ENCODE measurements at regions not wholly inside any gene's neighbourhood (a gene's known extent, or its start where the extent isn't known, plus 50 kb on each side); places are given as distances from the start of the nearest gene placed in this dataset.

DNA sequence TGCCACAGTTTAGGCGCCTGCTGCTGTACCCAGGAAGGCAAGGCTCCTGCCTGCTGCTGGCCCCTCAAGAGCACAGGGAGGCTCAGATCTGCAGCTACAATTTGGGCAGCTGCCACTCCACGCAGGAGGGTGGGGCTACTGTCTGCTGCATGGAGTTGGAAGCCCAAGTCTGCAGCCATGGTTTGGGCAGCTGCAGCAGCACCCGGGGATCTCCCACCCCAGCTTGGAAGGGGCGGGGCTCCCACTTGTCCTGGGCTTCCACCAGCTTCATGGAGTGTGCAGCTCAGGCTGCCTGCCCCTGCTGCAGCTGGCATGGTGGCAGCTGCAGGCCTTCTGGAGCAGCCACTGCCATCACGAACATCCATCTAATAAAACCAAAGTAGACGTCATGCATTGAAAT lies 512.9 kb downstream of the PYDC2 start:
- WGBS, 2 donors: 75 to 80% methylated on average over 6 of the region's 6 CpGs
- DNase-seq: no peak
- no peak overlapping the region for H3K27ac ChIP-seq (ENCODE audit: low read depth in 1 of 2, low read length in 1 of 2)
- no peaks in the 10 kb centered on the region for H3K36me3 ChIP-seq (ENCODE audit: control insufficient read depth in 4 of 4, insufficient read depth in 4 of 4, low read length in 4 of 4)
- no peak overlapping the region for H3K4me3 ChIP-seq
- no peak for TF ChIP-seq CTCF (IDR thresholded peaks at IDR 0.05; ENCODE audit: control extremely low read depth, extremely low read depth)
- no peak for ATAC-seq (ENCODE audit: insufficient read depth, low FRiP score)
- peaks cover 0 to 2% (median 0%) of the 10 kb centered on the region in 5 donors for H3K4me1 ChIP-seq (ENCODE audit: control insufficient read depth in 5 of 5, insufficient read depth in 5 of 5, low read length in 5 of 5)
- no peak overlapping the region for H3K9ac ChIP-seq (ENCODE audit: insufficient read depth in 1 of 2, low read length in 2 of 2)
- no peaks in the 10 kb centered on the region for H3K9me3 ChIP-seq (ENCODE audit: control insufficient read depth in 4 of 4, insufficient read depth in 3 of 4, low read length in 3 of 4)
- H3K27me3 ChIP-seq (ENCODE audit: control insufficient read depth in 3 of 3, insufficient read depth in 3 of 3, low read length in 2 of 3): no peaks in the 10 kb centered on the region

DNA sequence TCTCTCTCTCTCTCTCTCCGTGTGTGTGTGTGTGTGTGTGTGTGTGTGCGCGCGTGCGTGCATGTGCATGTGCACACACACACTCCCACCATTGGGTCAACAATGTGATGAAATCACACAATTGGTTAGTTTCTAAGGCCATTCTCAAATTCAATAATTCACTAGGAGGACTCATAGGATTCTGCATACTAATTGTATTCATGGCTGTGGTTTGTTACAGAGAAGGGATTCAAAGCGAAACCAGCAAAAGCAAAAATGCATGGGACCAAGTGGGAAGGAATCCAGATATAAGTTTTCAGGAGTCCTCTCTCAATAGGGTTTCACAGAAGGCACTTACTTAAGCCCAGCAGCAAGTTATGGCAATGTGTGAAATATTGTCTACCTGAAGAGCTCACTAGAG lies 515.0 kb downstream of the PYDC2 start:
- Histone ChIP-seq H3K9me3 (ENCODE audit: control insufficient read depth in 4 of 4, insufficient read depth in 3 of 4, low read length in 3 of 4) (no peaks in the 10 kb centered on the region), H3K4me3 (no peak overlapping the region), H3K27ac (ENCODE audit: low read depth in 1 of 2, low read length in 1 of 2) (no peak overlapping the region), H3K36me3 (ENCODE audit: control insufficient read depth in 4 of 4, insufficient read depth in 4 of 4, low read length in 4 of 4) (no peaks in the 10 kb centered on the region), H3K4me1 (ENCODE audit: control insufficient read depth in 5 of 5, insufficient read depth in 5 of 5, low read length in 5 of 5) (peaks cover 0 to 2% (median 0%) of the 10 kb centered on the region in 5 donors), H3K27me3 (ENCODE audit: control insufficient read depth in 3 of 3, insufficient read depth in 3 of 3, low read length in 2 of 3) (no peaks in the 10 kb centered on the region), H3K9ac (ENCODE audit: insufficient read depth in 1 of 2, low read length in 2 of 2) (no peak overlapping the region)
- no peak for ATAC-seq (ENCODE audit: insufficient read depth, low FRiP score)
- no peak for DNase-seq
- WGBS, 2 donors: 69 to 89% methylated on average over 6 of the region's 6 CpGs
- no peak for TF ChIP-seq CTCF (IDR thresholded peaks at IDR 0.05; ENCODE audit: control extremely low read depth, extremely low read depth)

DNA sequence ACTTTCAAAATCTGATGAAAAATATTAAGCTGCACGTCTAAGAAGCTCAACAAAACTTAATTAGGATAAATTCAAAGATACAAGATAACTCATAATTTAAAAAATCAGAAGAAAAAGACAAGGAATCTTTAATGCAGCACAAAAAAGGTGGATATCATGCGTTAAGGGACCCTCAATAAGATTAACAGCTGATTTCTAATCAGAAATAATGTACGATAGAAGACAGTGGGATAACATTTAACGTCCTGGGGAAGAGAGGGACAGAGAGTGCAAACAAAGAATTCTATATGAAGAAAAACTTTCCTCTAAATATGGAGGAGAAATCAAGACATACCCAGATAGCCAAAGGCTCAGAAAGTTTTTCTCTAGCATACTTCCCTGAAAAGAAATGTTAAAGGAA lies 519.5 kb downstream of the PYDC2 start:
- H3K36me3 ChIP-seq (ENCODE audit: control insufficient read depth in 4 of 4, insufficient read depth in 4 of 4, low read length in 4 of 4): no peaks in the 10 kb centered on the region
- H3K9ac ChIP-seq (ENCODE audit: insufficient read depth in 1 of 2, low read length in 2 of 2): no peak overlapping the region
- DNase-seq: no peak
- no peak overlapping the region for H3K27ac ChIP-seq (ENCODE audit: low read depth in 1 of 2, low read length in 1 of 2)
- TF ChIP-seq CTCF (IDR thresholded peaks at IDR 0.05; ENCODE audit: control extremely low read depth, extremely low read depth): no peak
- no peaks in the 10 kb centered on the region for H3K4me1 ChIP-seq (ENCODE audit: control insufficient read depth in 5 of 5, insufficient read depth in 5 of 5, low read length in 5 of 5)
- WGBS, 2 donors: 84 to 86% methylated on average over 4 of the region's 4 CpGs
- ATAC-seq (ENCODE audit: insufficient read depth, low FRiP score): no peak
- no peak overlapping the region for H3K4me3 ChIP-seq
- H3K9me3 ChIP-seq (ENCODE audit: control insufficient read depth in 4 of 4, insufficient read depth in 3 of 4, low read length in 3 of 4): no peaks in the 10 kb centered on the region
- H3K27me3 ChIP-seq (ENCODE audit: control insufficient read depth in 3 of 3, insufficient read depth in 3 of 3, low read length in 2 of 3): no peaks in the 10 kb centered on the region

DNA sequence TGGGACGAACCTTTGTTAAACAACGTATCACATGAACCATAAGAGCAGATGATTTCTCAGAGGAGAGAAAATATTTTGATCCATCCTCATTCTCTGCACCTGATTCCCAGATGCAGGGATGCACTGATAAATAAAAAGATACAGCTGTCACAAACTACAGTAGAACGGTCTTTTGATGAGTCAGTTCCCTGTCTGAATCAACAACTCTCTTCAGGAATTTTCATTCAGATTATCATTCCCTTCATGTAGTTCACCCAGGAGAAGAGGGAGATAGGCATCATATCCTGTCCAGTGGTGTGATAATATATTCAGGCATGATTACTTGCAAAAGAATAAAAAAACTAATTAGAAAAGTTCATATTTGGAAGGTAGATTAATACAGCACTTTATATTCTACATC lies 521.5 kb downstream of the PYDC2 start:
- H3K4me3 ChIP-seq: no peak overlapping the region
- DNase-seq: no peak
- WGBS, 2 donors: 65 to 78% methylated on average over 3 of the region's 3 CpGs
- ATAC-seq (ENCODE audit: insufficient read depth, low FRiP score): no peak
- H3K36me3 ChIP-seq (ENCODE audit: control insufficient read depth in 4 of 4, insufficient read depth in 4 of 4, low read length in 4 of 4): no peaks in the 10 kb centered on the region
- no peak for TF ChIP-seq CTCF (IDR thresholded peaks at IDR 0.05; ENCODE audit: control extremely low read depth, extremely low read depth)
- no peaks in the 10 kb centered on the region for H3K9me3 ChIP-seq (ENCODE audit: control insufficient read depth in 4 of 4, insufficient read depth in 3 of 4, low read length in 3 of 4)
- H3K9ac ChIP-seq (ENCODE audit: insufficient read depth in 1 of 2, low read length in 2 of 2): no peak overlapping the region
- H3K4me1 ChIP-seq (ENCODE audit: control insufficient read depth in 5 of 5, insufficient read depth in 5 of 5, low read length in 5 of 5): no peaks in the 10 kb centered on the region
- no peak overlapping the region for H3K27ac ChIP-seq (ENCODE audit: low read depth in 1 of 2, low read length in 1 of 2)
- H3K27me3 ChIP-seq (ENCODE audit: control insufficient read depth in 3 of 3, insufficient read depth in 3 of 3, low read length in 2 of 3): no peaks in the 10 kb centered on the region
